HepG2 (cell line): ENCODE measurements at regions not wholly inside any gene's neighbourhood (a gene's known extent, or its start where the extent isn't known, plus 50 kb on each side); places are given as distances from the start of the nearest gene placed in this dataset.

Experiments used
- LCORL ChIP-seq, 2 experiments: fragments of 450-650 bp in 1 of 2; sonication (generic) in 1 of 2; formaldehyde crosslinking in 1 of 2; IDR thresholded peaks; 2 replicates each; pipeline versions ENCODE4 v1.5.0 to v1.6.1; 2017 to 2020; ENCODE audit warnings: antibody characterized with exemption in 1 of 2, missing genetic modification reagents in 1 of 2
- MLX ChIP-seq: IDR thresholded peaks from 2 replicates; pipeline ENCODE4 v1.6.1; 2016
- NFIB ChIP-seq: sonication (generic); formaldehyde crosslinking; IDR thresholded peaks from 2 replicates; pipeline ENCODE4 v1.9.0; 2021; ENCODE audit warnings: missing genetic modification reagents, mild to moderate bottlenecking, borderline replicate concordance
- NPAS2 ChIP-seq: sonication (generic); formaldehyde crosslinking; IDR thresholded peaks from 2 replicates; pipeline ENCODE4 v1.8.0; 2022; ENCODE audit warnings: mild to moderate bottlenecking, missing genetic modification reagents, borderline replicate concordance
- ZBTB39 ChIP-seq: sonication (generic); formaldehyde crosslinking; IDR thresholded peaks from 2 replicates; pipeline ENCODE4 v1.5.0; 2020; ENCODE audit warnings: missing genetic modification reagents
- ZNF556 ChIP-seq: sonication (generic); formaldehyde crosslinking; IDR thresholded peaks from 2 replicates; pipeline ENCODE4 v1.4.0; 2020; ENCODE audit warnings: mild to moderate bottlenecking, missing genetic modification reagents, borderline replicate concordance
- ZNF562 ChIP-seq: sonication (generic); formaldehyde crosslinking; IDR thresholded peaks from 2 replicates; pipeline ENCODE4 v1.8.0; 2022; ENCODE audit warnings: missing genetic modification reagents, borderline replicate concordance
- ZNF776 ChIP-seq: sonication (generic); formaldehyde crosslinking; IDR thresholded peaks from 2 replicates; pipeline ENCODE4 v1.4.0; 2020; ENCODE audit warnings: mild to moderate bottlenecking, missing genetic modification reagents
- ZXDC ChIP-seq: sonication (generic); formaldehyde crosslinking; IDR thresholded peaks from 2 replicates; pipeline ENCODE4 v1.5.0; 2020; ENCODE audit warnings: mild to moderate bottlenecking, missing genetic modification reagents

GRCh38 chr18:1049173-1049572, 144.5 kb downstream of the ADCYAP1 start (continued):
- no peak for TF ChIP-seq ZNF776 (CRISPR knock-in tag)
- no peak for TF ChIP-seq ZNF556 (CRISPR knock-in tag)
- no peak for TF ChIP-seq ZBTB39 (CRISPR knock-in tag)
- TF ChIP-seq ZXDC (CRISPR knock-in tag): no peak
- TF ChIP-seq LCORL (IDR thresholded peaks at IDR 0.05): no peak
- no peak for TF ChIP-seq LCORL (CRISPR knock-in tag; IDR thresholded peaks at IDR 0.05)
- no peak for TF ChIP-seq NFIB (CRISPR knock-in tag)
- no peak for TF ChIP-seq NPAS2 (CRISPR knock-in tag)
- no peak for TF ChIP-seq ZNF562 (CRISPR knock-in tag)
- TF ChIP-seq MLX (CRISPR knock-in tag): no peak
